ENCODE measurements at regions not wholly inside any gene's neighbourhood (a gene's known extent, or its start where the extent isn't known, plus 50 kb on each side); places are given as distances from the start of the nearest gene placed in this dataset.
"Not testable (repeated sequence)": the region's sequence is repeated elsewhere in the genome, so short reads cannot be mapped to it uniquely, and the experiment has no call there.

- no peak for TF ChIP-seq POLR2AphosphoS5 (IDR thresholded peaks at IDR 0.05)
- no peak for TF ChIP-seq EP300 (IDR thresholded peaks at IDR 0.05)
- peak; percentile 60 for DNase-seq (ENCODE audit: extremely low spot score)
- intact Hi-C loops (cut with DNase I): no loop called here
- WGBS: 55% methylated on average over 5 of the region's 5 CpGs
- Histone ChIP-seq H3K4me3 (no peak overlapping the region), H3K9me3 (no peaks in the 10 kb centered on the region), H3K4me1 (no peaks in the 10 kb centered on the region), H3K27me3 (peaks cover 0 to 10% (median 0%) of the 10 kb centered on the region in 4 donors), H3K27ac (replicated peaks in 1 of 4) (no peak overlapping the region), H3K36me3 (no peaks in the 10 kb centered on the region)
Measured at GRCh38 chr17:51475730-51476129, 215.4 kb downstream of the UTP18 start.

- WGBS: 89% methylated on average over 4 of the region's 4 CpGs
- Histone ChIP-seq H3K27ac (replicated peaks in 1 of 4) (no peak overlapping the region), H3K9me3 (peaks cover 0 to 13% (median 10%) of the 10 kb centered on the region in 4 donors), H3K36me3 (no peaks in the 10 kb centered on the region), H3K4me3 (no peak overlapping the region), H3K4me1 (no peaks in the 10 kb centered on the region), H3K27me3 (peaks cover 0 to 10% (median 0%) of the 10 kb centered on the region in 4 donors)
- TF ChIP-seq POLR2A (IDR thresholded peaks at IDR 0.05; ENCODE audit: low read depth) (no peak), EP300 (IDR thresholded peaks at IDR 0.05) (no peak), POLR2AphosphoS5 (IDR thresholded peaks at IDR 0.05) (no peak), CTCF (IDR thresholded peaks at IDR 0.05) (no peak)
- intact Hi-C loops (cut with DNase I): no loop called here
- DNase-seq (ENCODE audit: extremely low spot score): no peak
Measured at GRCh38 chr17:51479303-51479702, 219.0 kb downstream of the UTP18 start.

- H3K27me3 ChIP-seq: peaks cover 0 to 7% (median 0%) of the 10 kb centered on the region in 4 donors
- no peak for TF ChIP-seq CTCF (IDR thresholded peaks at IDR 0.05)
- no peak for TF ChIP-seq POLR2A (IDR thresholded peaks at IDR 0.05; ENCODE audit: low read depth)
- peaks cover 0 to 13% (median 10%) of the 10 kb centered on the region in 4 donors for H3K9me3 ChIP-seq
- DNase-seq (ENCODE audit: extremely low spot score): no peak
- H3K4me1 ChIP-seq: peaks cover 0 to 7% (median 3%) of the 10 kb centered on the region in 4 donors
- intact Hi-C loops (cut with DNase I): no loop called here
- WGBS: 54% methylated on average over 2 of the region's 2 CpGs
- H3K4me3 ChIP-seq: no peak overlapping the region
- H3K27ac ChIP-seq (replicated peaks in 1 of 4): no peak overlapping the region
- H3K36me3 ChIP-seq: no peaks in the 10 kb centered on the region
Measured at GRCh38 chr17:51481370-51481769, 221.0 kb downstream of the UTP18 start.

GRCh38 chr17:51482248-51482647, 221.9 kb downstream of the UTP18 start:
- peaks cover 0 to 13% (median 10%) of the 10 kb centered on the region in 4 donors for H3K9me3 ChIP-seq
- H3K27ac ChIP-seq (replicated peaks in 1 of 4); DNase-seq (ENCODE audit: extremely low spot score); H3K36me3 ChIP-seq; intact Hi-C loops (cut with DNase I); H3K4me3 ChIP-seq; H3K4me1 ChIP-seq; H3K27me3 ChIP-seq: not testable (repeated sequence)
- 92% methylated on average over 1 of the region's 1 CpG for WGBS

- no peaks in the 10 kb centered on the region for H3K36me3 ChIP-seq
- no peaks in the 10 kb centered on the region for H3K27me3 ChIP-seq
- peaks cover 0 to 10% (median 3%) of the 10 kb centered on the region in 4 donors for H3K4me1 ChIP-seq
- no peak overlapping the region for H3K27ac ChIP-seq (replicated peaks in 1 of 4)
- peaks cover 0 to 11% (median 8%) of the 10 kb centered on the region in 4 donors for H3K9me3 ChIP-seq
- H3K4me3 ChIP-seq: no peak overlapping the region
- DNase-seq (ENCODE audit: extremely low spot score): no peak
- intact Hi-C loops (cut with DNase I): no loop called here
- WGBS: 49% methylated on average over 4 of the region's 4 CpGs
- TF ChIP-seq POLR2AphosphoS5 (IDR thresholded peaks at IDR 0.05) (no peak), EP300 (IDR thresholded peaks at IDR 0.05) (no peak), POLR2A (IDR thresholded peaks at IDR 0.05; ENCODE audit: low read depth) (no peak), CTCF (IDR thresholded peaks at IDR 0.05) (no peak)
Measured at GRCh38 chr17:51486091-51486490, 225.7 kb downstream of the UTP18 start.

- no peak for DNase-seq (ENCODE audit: extremely low spot score)
- Histone ChIP-seq H3K27ac (replicated peaks in 1 of 4) (no peak overlapping the region), H3K36me3 (no peaks in the 10 kb centered on the region), H3K27me3 (no peaks in the 10 kb centered on the region), H3K9me3 (peaks cover 0 to 2% (median under 1%) of the 10 kb centered on the region in 4 donors), H3K4me1 (peaks cover 0 to 10% (median 3%) of the 10 kb centered on the region in 4 donors), H3K4me3 (no peak overlapping the region)
- no peak for TF ChIP-seq CTCF (IDR thresholded peaks at IDR 0.05)
- TF ChIP-seq POLR2AphosphoS5 (IDR thresholded peaks at IDR 0.05): no peak
- no peak for TF ChIP-seq POLR2A (IDR thresholded peaks at IDR 0.05; ENCODE audit: low read depth)
- no peak for TF ChIP-seq EP300 (IDR thresholded peaks at IDR 0.05)
- 87% methylated on average over 5 of the region's 5 CpGs for WGBS
- intact Hi-C loops (cut with DNase I): no loop called here
Measured at GRCh38 chr17:51486885-51487520, 226.7 kb downstream of the UTP18 start.

Data from esophagus muscularis mucosa (tissue), 4 donors.